ENCODE measurements at regions not wholly inside any gene's neighbourhood (a gene's known extent, or its start where the extent isn't known, plus 50 kb on each side); places are given as distances from the start of the nearest gene placed in this dataset.

DNA sequence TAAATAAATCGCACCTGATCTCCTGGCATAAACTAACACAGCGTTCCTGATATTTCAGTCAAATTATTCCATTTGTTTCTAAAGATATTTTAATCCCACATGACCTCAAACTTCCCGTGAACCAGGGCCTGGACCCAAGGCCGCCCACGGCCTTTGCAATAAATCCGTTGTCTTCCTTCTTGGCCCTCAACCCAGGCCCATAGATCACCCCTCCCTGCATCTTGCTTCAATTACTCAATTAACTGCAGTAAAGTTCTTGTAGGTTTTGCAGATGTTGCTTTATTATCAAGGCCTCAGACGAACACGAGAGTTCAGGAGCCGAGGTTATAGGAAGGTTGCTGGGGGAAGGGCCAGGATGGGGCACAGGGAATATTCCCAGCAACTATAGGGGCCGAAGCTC lies 249.4 kb downstream of the RAB11FIP2 start:
- Histone ChIP-seq H3K79me1 (ENCODE audit: low read depth, low read length) (no peaks in the 10 kb centered on the region), H3K14ac (ENCODE audit: insufficient read length) (no peak overlapping the region), H3K36me3 (ENCODE audit: control insufficient read depth in 2 of 4, insufficient read depth in 4 of 4, low read length in 3 of 4) (no peaks in the 10 kb centered on the region), H4K8ac (ENCODE audit: extremely low read depth, insufficient read depth, low read length) (no peak overlapping the region), H3K4me3 (ENCODE audit: extremely low read depth in 1 of 4, insufficient read depth in 2 of 4, low read depth in 3 of 4, low read length in 4 of 4) (no peak overlapping the region), H3K27me3 (replicated peaks in 1 of 4; ENCODE audit: control insufficient read depth in 3 of 4, extremely low read depth in 1 of 4, insufficient read depth in 3 of 4, low read length in 3 of 4) (no peaks in the 10 kb centered on the region), H3K4ac (replicated peaks; ENCODE audit: insufficient read length, low read depth, low read length) (no peak overlapping the region), H4K5ac (ENCODE audit: insufficient read length, low read depth, low read length) (no peak overlapping the region), H3K4me1 (replicated peaks in 1 of 4; ENCODE audit: control insufficient read depth in 3 of 4, insufficient read depth in 4 of 4, low read length in 3 of 4) (no peaks in the 10 kb centered on the region; a peak in 1 of 7 replicates), H3K27ac (ENCODE audit: low read depth, low read length) (no peak overlapping the region), H3K4me2 (ENCODE audit: insufficient read depth in 1 of 2, low read depth in 2 of 2, low read length in 2 of 2) (no peak overlapping the region), H2BK20ac (ENCODE audit: low read length) (no peak overlapping the region), H2AFZ (ENCODE audit: low read length) (no peak overlapping the region), H3K18ac (ENCODE audit: extremely low read depth, low read length) (no peak overlapping the region), H2BK15ac (ENCODE audit: low read length) (no peak overlapping the region), H3K56ac (replicated peaks; ENCODE audit: insufficient read length, low read depth, low read length) (no peak overlapping the region), H3K23ac (ENCODE audit: insufficient read length) (no peak overlapping the region), H4K20me1 (replicated peaks in 1 of 2; ENCODE audit: control insufficient read depth in 1 of 2, insufficient read depth in 2 of 2, low read length in 2 of 2) (no peaks in the 10 kb centered on the region), H3K9me3 (ENCODE audit: insufficient read depth in 2 of 2, low read depth in 1 of 2, low read length in 1 of 2) (no peaks in the 10 kb centered on the region), H2BK5ac (ENCODE audit: low read depth, low read length) (no peak overlapping the region), H2AK5ac (ENCODE audit: low read depth, low read length) (no peak overlapping the region), H3K9ac (replicated peaks in 1 of 4; ENCODE audit: extremely low read depth in 1 of 4, low read depth in 3 of 4, low read length in 3 of 4) (no peak overlapping the region), H3K23me2 (ENCODE audit: low read depth, low read length) (no peaks in the 10 kb centered on the region), H3K79me2 (ENCODE audit: control insufficient read depth in 1 of 2, insufficient read depth in 2 of 2, low read length in 2 of 2) (no peaks in the 10 kb centered on the region), H4K91ac (replicated peaks; ENCODE audit: insufficient read length, low read length) (no peak overlapping the region), H2BK120ac (replicated peaks; ENCODE audit: low read depth, low read length) (no peak overlapping the region), H2BK12ac (ENCODE audit: low read depth, low read length) (no peak overlapping the region)
- POLR2A ChIA-PET (ENCODE audit: partially characterized antibody): no interaction called here
- 90% methylated on average over 10 of the region's 10 CpGs; no CpG with 5 or more reads in 1 of the 2 experiments for WGBS, 2 experiments (ENCODE audit: extremely low coverage in 1 of 2, insufficient coverage in 1 of 2, insufficient read length in 1 of 2, insufficient replicate concordance in 2 of 2, low coverage in 1 of 2, low lambda C conversion rate in 2 of 2, missing lambda C conversion rate in 1 of 2)
- CTCF ChIA-PET (ENCODE audit: partially characterized antibody): no interaction called here
- TF ChIP-seq SP2 (IDR thresholded peaks at IDR 0.05; ENCODE audit: low read length): no peak
- no peak for TF ChIP-seq KDM4A (IDR thresholded peaks at IDR 0.05; ENCODE audit: low read depth, low read length, severe bottlenecking)
- DNase-seq (ENCODE audit: low read depth in 1 of 2, low spot score in 2 of 2) (no peak), FAIRE-seq (no peak)

All from H1 (cell line).